Spinal cord (tissue), 9 donors: ENCODE measurements at regions not wholly inside any gene's neighbourhood (a gene's known extent, or its start where the extent isn't known, plus 50 kb on each side); places are given as distances from the start of the nearest gene placed in this dataset.
"Not testable (repeated sequence)": the region's sequence is repeated elsewhere in the genome, so short reads cannot be mapped to it uniquely, and the experiment has no call there.

ENCODE experiments used
- DNase-seq, 6 donors: peaks; one replicate each; pipeline versions ENCODE4 v3.0.0 to v3.0.0-alpha.2; 2013 to 2015; ENCODE audit warnings: low spot score in 6 of 6, low read depth in 4 of 6
- H3K27ac ChIP-seq: one replicate; pipeline ENCODE4 v1.5.1; 2013; ENCODE audit warnings: low read depth, low read length, control low read depth
- H3K27me3 ChIP-seq: one replicate; pipeline ENCODE4 v1.6.1; 2013; ENCODE audit warnings: low read length; ENCODE audit not compliant: control insufficient read depth, insufficient read depth
- H3K36me3 ChIP-seq: one replicate; pipeline ENCODE4 v1.6.1; 2013; ENCODE audit warnings: low read length; ENCODE audit not compliant: control insufficient read depth, insufficient read depth
- H3K4me1 ChIP-seq: one replicate; pipeline ENCODE4 v1.6.1; 2013; ENCODE audit warnings: low read length; ENCODE audit not compliant: control insufficient read depth, insufficient read depth
- H3K4me3 ChIP-seq: one replicate; pipeline ENCODE4 v1.5.1; 2013; ENCODE audit warnings: low read depth, low read length, control low read depth
- H3K9me3 ChIP-seq: one replicate; pipeline ENCODE4 v1.6.1; 2013; ENCODE audit warnings: low read length; ENCODE audit not compliant: control insufficient read depth, insufficient read depth
- WGBS: methylation state at CpG from one replicate; pipeline ENCODE4 v1.1.5; 2013; ENCODE audit warnings: missing lambda C conversion rate; ENCODE audit not compliant: insufficient coverage; 5-methylcytosine and 5-hydroxymethylcytosine counted together
- donor health status: healthy.

GRCh38 chr1:187938092-187938491 lies 1109.3 kb downstream of the PLA2G4A start:
- no peaks in the 10 kb centered on the region for H3K36me3 ChIP-seq
- H3K27ac ChIP-seq = no peak overlapping the region
- no peak overlapping the region for H3K4me3 ChIP-seq
- DNase-seq = no peak
- H3K4me1 ChIP-seq = no peaks in the 10 kb centered on the region
- H3K9me3 ChIP-seq = no peaks in the 10 kb centered on the region
- WGBS = no CpG with 5 or more reads among the region's 2 CpGs
- no peaks in the 10 kb centered on the region for H3K27me3 ChIP-seq

- no peaks in the 10 kb centered on the region for H3K27me3 ChIP-seq
- no peaks in the 10 kb centered on the region for H3K9me3 ChIP-seq
- H3K4me1 ChIP-seq = no peaks in the 10 kb centered on the region
- 95% methylated on average over 3 of the region's 4 CpGs for WGBS
- no peak overlapping the region for H3K27ac ChIP-seq
- no peaks in the 10 kb centered on the region for H3K36me3 ChIP-seq
- no peak overlapping the region for H3K4me3 ChIP-seq
- no peak for DNase-seq
Measured at GRCh38 chr1:187942986-187943385, 1114.2 kb downstream of the PLA2G4A start.

GRCh38 chr1:187943606-187944403 lies 1115.1 kb downstream of the PLA2G4A start:
- Histone ChIP-seq H3K9me3 (no peaks in the 10 kb centered on the region), H3K4me1 (no peaks in the 10 kb centered on the region), H3K36me3 (no peaks in the 10 kb centered on the region), H3K27ac (no peak overlapping the region), H3K4me3 (no peak overlapping the region), H3K27me3 (no peaks in the 10 kb centered on the region)
- no CpG with 5 or more reads among the region's 2 CpGs for WGBS
- DNase-seq = no peak

- DNase-seq, H3K36me3 ChIP-seq, H3K9me3 ChIP-seq, H3K27me3 ChIP-seq, H3K4me3 ChIP-seq, H3K27ac ChIP-seq, H3K4me1 ChIP-seq: not testable (repeated sequence)
- WGBS = 95% methylated on average over 2 of the region's 3 CpGs
Measured at GRCh38 chr1:187946661-187947060, 1117.9 kb downstream of the PLA2G4A start.

GRCh38 chr1:187947359-187947758 lies 1118.6 kb downstream of the PLA2G4A start:
- H3K36me3 ChIP-seq = no peaks in the 10 kb centered on the region
- no peak for DNase-seq
- H3K4me1 ChIP-seq = no peaks in the 10 kb centered on the region
- H3K4me3 ChIP-seq = no peak overlapping the region
- H3K9me3 ChIP-seq = peaks cover 1% of the 10 kb centered on the region
- H3K27me3 ChIP-seq = no peaks in the 10 kb centered on the region
- no peak overlapping the region for H3K27ac ChIP-seq

GRCh38 chr1:187948170-187948794 lies 1119.5 kb downstream of the PLA2G4A start:
- no peak overlapping the region for H3K27ac ChIP-seq
- no peaks in the 10 kb centered on the region for H3K27me3 ChIP-seq
- H3K4me3 ChIP-seq = no peak overlapping the region
- peaks cover 3% of the 10 kb centered on the region for H3K9me3 ChIP-seq
- no peak for DNase-seq
- H3K4me1 ChIP-seq = no peaks in the 10 kb centered on the region
- WGBS = 100% methylated on average over 1 of the region's 1 CpG
- H3K36me3 ChIP-seq = no peaks in the 10 kb centered on the region

- no peaks in the 10 kb centered on the region for H3K36me3 ChIP-seq
Measured at GRCh38 chr1:187949567-187949966, 1120.8 kb downstream of the PLA2G4A start.

GRCh38 chr1:187951817-187952216 lies 1123.1 kb downstream of the PLA2G4A start:
- H3K4me1 ChIP-seq = no peaks in the 10 kb centered on the region
- H3K36me3 ChIP-seq = no peaks in the 10 kb centered on the region
- no peak for DNase-seq
- no peak overlapping the region for H3K27ac ChIP-seq
- H3K4me3 ChIP-seq = no peak overlapping the region
- no peaks in the 10 kb centered on the region for H3K27me3 ChIP-seq
- H3K9me3 ChIP-seq = peaks cover 3% of the 10 kb centered on the region

More at GRCh38 chr1:187949567-187949966, 1120.8 kb downstream of the PLA2G4A start:
- Histone ChIP-seq H3K4me3 (no peak overlapping the region), H3K9me3 (peaks cover 3% of the 10 kb centered on the region), H3K27me3 (no peaks in the 10 kb centered on the region), H3K27ac (no peak overlapping the region), H3K4me1 (no peaks in the 10 kb centered on the region)
- DNase-seq = no peak
- no CpG with 5 or more reads among the region's 1 CpG for WGBS

GRCh38 chr1:187952446-187952845 lies 1123.7 kb downstream of the PLA2G4A start:
- DNase-seq = no peak
- Histone ChIP-seq H3K27me3 (no peaks in the 10 kb centered on the region), H3K9me3 (peaks cover 3% of the 10 kb centered on the region), H3K36me3 (no peaks in the 10 kb centered on the region), H3K4me3 (no peak overlapping the region), H3K4me1 (no peaks in the 10 kb centered on the region), H3K27ac (no peak overlapping the region)
- no CpG with 5 or more reads among the region's 2 CpGs for WGBS

- Histone ChIP-seq H3K9me3 (peaks cover 2% of the 10 kb centered on the region), H3K4me3 (no peak overlapping the region), H3K4me1 (no peaks in the 10 kb centered on the region), H3K27ac (no peak overlapping the region), H3K36me3 (no peaks in the 10 kb centered on the region), H3K27me3 (no peaks in the 10 kb centered on the region)
- no CpG with 5 or more reads among the region's 3 CpGs for WGBS
- DNase-seq = no peak
Measured at GRCh38 chr1:187956975-187957374, 1128.2 kb downstream of the PLA2G4A start.
